ENCODE measurements at regions not wholly inside any gene's neighbourhood (a gene's known extent, or its start where the extent isn't known, plus 50 kb on each side); places are given as distances from the start of the nearest gene placed in this dataset.
"Not testable (repeated sequence)": the region's sequence is repeated elsewhere in the genome, so short reads cannot be mapped to it uniquely, and the experiment has no call there.

DNA sequence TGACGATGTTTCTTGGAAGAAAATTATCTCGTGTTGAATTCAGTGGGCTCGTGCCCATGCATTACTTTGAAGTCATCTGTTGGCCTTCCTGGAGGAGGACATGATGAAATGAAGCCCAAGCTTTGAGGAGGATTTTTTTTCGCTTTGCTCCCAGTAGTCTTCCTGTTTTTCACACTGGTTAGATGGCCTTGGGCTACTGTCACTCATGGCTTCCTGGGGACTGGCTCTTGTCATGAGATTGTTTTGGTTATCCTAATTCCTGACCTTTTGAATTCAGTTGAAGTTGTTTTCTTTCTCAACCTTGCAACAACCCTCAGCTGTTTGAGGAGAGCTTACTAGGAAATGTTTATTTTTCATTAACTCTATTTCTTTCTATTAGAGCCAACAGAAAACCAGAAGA, 430.7 kb downstream of the HS3ST3B1 start:
- Histone ChIP-seq H3K36me3 (ENCODE audit: control insufficient read depth, insufficient read depth, low read length) (no peaks in the 10 kb centered on the region), H3K4me1 (ENCODE audit: control insufficient read depth, insufficient read depth, low read length) (no peaks in the 10 kb centered on the region), H3K4me3 (ENCODE audit: low read length) (no peak overlapping the region), H3K27ac (ENCODE audit: low read length) (no peak overlapping the region), H3K27me3 (ENCODE audit: control insufficient read depth, insufficient read depth, low read length) (no peaks in the 10 kb centered on the region), H3K9me3 (ENCODE audit: control insufficient read depth, insufficient read depth, low read length) (no peaks in the 10 kb centered on the region)
- WGBS (ENCODE audit: insufficient coverage, insufficient read length) = no CpG with 5 or more reads among the region's 4 CpGs
- DNase-seq (ENCODE audit: low read depth, low spot score) = no peak

DNA sequence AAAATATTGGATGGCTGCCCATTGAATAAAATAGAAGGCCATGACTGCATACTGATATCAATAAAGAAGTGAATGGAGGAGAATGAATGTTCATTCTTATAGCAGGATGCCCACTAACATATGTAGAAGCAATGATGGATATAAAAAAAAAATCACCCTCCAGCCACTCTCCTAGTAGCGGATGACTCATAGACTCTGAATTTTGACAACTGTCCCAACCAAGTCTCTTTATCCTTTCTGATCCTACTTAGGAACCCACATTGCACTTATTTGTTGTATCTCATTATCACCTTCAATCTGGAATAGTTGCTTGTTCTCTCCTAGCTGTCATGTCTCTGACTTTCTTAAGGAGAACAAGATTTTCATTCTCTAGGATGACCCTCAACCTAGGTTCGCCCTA, 429.9 kb downstream of the HS3ST3B1 start:
- no peak for DNase-seq (ENCODE audit: low read depth, low spot score)
- H3K4me3 ChIP-seq (ENCODE audit: low read length) = no peak overlapping the region
- H3K36me3 ChIP-seq (ENCODE audit: control insufficient read depth, insufficient read depth, low read length) = no peaks in the 10 kb centered on the region
- no peaks in the 10 kb centered on the region for H3K9me3 ChIP-seq (ENCODE audit: control insufficient read depth, insufficient read depth, low read length)
- no peak overlapping the region for H3K27ac ChIP-seq (ENCODE audit: low read length)
- no CpG with 5 or more reads among the region's 2 CpGs for WGBS (ENCODE audit: insufficient coverage, insufficient read length)
- H3K4me1 ChIP-seq (ENCODE audit: control insufficient read depth, insufficient read depth, low read length) = no peaks in the 10 kb centered on the region
- no peaks in the 10 kb centered on the region for H3K27me3 ChIP-seq (ENCODE audit: control insufficient read depth, insufficient read depth, low read length)

DNA sequence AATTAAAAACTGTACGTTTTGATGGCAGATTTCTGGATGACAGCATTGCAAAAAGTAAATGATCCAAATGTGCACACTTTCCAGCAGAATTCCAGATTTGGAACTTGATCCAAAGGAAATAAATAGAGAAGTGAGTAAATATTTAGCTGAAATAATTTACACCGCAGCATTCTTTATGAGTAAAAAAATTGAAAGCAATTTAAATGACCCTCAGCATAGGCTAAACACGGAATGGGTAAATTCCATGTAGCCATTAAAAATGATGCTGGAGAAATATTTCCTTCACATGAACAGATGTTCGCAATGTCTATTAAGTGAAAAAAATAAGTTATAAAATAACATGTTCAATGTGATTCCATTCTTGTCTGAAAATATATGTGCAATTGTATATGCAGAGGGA, 424.8 kb downstream of the HS3ST3B1 start:
- H3K4me1 ChIP-seq (ENCODE audit: control insufficient read depth, insufficient read depth, low read length) = no peaks in the 10 kb centered on the region
- H3K36me3 ChIP-seq (ENCODE audit: control insufficient read depth, insufficient read depth, low read length) = no peaks in the 10 kb centered on the region
- WGBS (ENCODE audit: insufficient coverage, insufficient read length) = no CpG with 5 or more reads among the region's 4 CpGs

DNA sequence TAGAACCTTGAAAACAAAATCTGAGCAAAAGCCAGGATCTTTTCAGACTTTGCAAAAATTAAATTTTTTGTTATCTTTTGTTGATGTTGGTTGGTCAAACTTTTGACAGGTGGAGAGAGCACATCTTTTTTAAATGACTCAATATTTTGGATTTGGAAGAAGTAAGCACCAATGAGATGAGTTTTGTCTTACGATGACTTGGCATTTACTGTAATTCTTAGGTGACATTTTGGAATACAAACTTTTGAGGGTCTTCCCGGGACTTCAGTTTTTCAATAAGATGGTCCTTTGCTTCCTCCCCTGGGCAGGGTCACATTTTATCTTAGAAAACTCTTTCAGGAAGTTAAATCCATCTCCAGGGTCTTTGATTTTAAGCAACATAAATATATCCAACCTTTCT, 423.9 kb downstream of the HS3ST3B1 start:
- Histone ChIP-seq H3K4me1 (ENCODE audit: control insufficient read depth, insufficient read depth, low read length) (no peaks in the 10 kb centered on the region), H3K36me3 (ENCODE audit: control insufficient read depth, insufficient read depth, low read length) (no peaks in the 10 kb centered on the region), H3K4me3 (ENCODE audit: low read length) (no peak overlapping the region), H3K27me3 (ENCODE audit: control insufficient read depth, insufficient read depth, low read length) (no peaks in the 10 kb centered on the region), H3K9me3 (ENCODE audit: control insufficient read depth, insufficient read depth, low read length) (no peaks in the 10 kb centered on the region), H3K27ac (ENCODE audit: low read length) (no peak overlapping the region)
- no peak for DNase-seq (ENCODE audit: low read depth, low spot score)
- WGBS (ENCODE audit: insufficient coverage, insufficient read length) = no CpG with 5 or more reads among the region's 2 CpGs

More for the DNA sequence above, 424.8 kb downstream of the HS3ST3B1 start:
- Histone ChIP-seq H3K9me3 (ENCODE audit: control insufficient read depth, insufficient read depth, low read length) (no peaks in the 10 kb centered on the region), H3K4me3 (ENCODE audit: low read length) (no peak overlapping the region), H3K27ac (ENCODE audit: low read length) (no peak overlapping the region), H3K27me3 (ENCODE audit: control insufficient read depth, insufficient read depth, low read length) (no peaks in the 10 kb centered on the region)
- no peak for DNase-seq (ENCODE audit: low read depth, low spot score)

DNA sequence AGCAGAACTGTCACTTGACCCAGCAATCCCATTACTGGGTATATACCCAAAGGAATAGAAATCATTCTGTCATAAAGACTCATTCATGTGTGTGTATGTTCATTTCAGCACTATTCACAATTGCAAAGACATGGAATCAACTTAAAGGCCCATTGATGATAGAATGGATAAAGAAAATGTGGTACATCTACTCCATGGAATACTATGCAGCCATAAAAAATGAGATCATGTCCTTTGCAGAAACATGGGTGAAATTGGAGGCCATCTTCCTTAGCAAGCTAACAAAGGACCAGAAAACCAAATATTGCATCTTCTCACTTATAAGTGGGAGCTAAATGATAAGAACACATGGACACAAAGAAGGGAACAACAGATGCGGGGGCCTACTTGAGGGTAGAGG, 422.5 kb downstream of the HS3ST3B1 start:
- WGBS (ENCODE audit: insufficient coverage, insufficient read length) = no CpG with 5 or more reads among the region's 1 CpG

DNA sequence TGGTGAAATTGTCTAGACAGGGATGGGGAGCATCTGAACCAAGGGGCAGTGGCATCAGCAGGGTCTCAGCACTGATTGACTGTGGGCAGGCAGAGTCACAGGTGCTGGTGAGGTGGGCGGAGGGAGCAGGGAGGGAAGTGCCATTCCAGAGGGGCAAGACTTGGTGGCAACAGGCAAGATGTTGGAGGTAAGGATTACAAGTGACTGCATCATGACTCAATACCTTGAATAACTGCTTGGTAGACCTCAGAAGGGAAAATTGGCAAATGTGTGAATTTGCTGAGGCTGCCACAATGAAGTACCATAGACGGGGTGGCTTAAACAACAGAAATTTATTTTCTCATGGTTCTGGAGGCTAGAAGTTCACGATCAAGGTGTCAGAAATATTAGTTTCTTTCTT, 419.1 kb downstream of the HS3ST3B1 start:
- DNase-seq (ENCODE audit: low read depth, low spot score) = no peak
- WGBS (ENCODE audit: insufficient coverage, insufficient read length) = no CpG with 5 or more reads among the region's 3 CpGs
- Histone ChIP-seq H3K27me3 (ENCODE audit: control insufficient read depth, insufficient read depth, low read length) (no peaks in the 10 kb centered on the region), H3K4me1 (ENCODE audit: control insufficient read depth, insufficient read depth, low read length) (no peaks in the 10 kb centered on the region), H3K9me3 (ENCODE audit: control insufficient read depth, insufficient read depth, low read length) (no peaks in the 10 kb centered on the region), H3K36me3 (ENCODE audit: control insufficient read depth, insufficient read depth, low read length) (no peaks in the 10 kb centered on the region), H3K27ac (ENCODE audit: low read length) (no peak overlapping the region), H3K4me3 (ENCODE audit: low read length) (no peak overlapping the region)

More for the DNA sequence above, 422.5 kb downstream of the HS3ST3B1 start:
- not testable (repeated sequence) for H3K27ac ChIP-seq (ENCODE audit: low read length); H3K4me1 ChIP-seq (ENCODE audit: control insufficient read depth, insufficient read depth, low read length); H3K4me3 ChIP-seq (ENCODE audit: low read length); H3K9me3 ChIP-seq (ENCODE audit: control insufficient read depth, insufficient read depth, low read length); H3K27me3 ChIP-seq (ENCODE audit: control insufficient read depth, insufficient read depth, low read length); H3K36me3 ChIP-seq (ENCODE audit: control insufficient read depth, insufficient read depth, low read length); DNase-seq (ENCODE audit: low read depth, low spot score)

DNA sequence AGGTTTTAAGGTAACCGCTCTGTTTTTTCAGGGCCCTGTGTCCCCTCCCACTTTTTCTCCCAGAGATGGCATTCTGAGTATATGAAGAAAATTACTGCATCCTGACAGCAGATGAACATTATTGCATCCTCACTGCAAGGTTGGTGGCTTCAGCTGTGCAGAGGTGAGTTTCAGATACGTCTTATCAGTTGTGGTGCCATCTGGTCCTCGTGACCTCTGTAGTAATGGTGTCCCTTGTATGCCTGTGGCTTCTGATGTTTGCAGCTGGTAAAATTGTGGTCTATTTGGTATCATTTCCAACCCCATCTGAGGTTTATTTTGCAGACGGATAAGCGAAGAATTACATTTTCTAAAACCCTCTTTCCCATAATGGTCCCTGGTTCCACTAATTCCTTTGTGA, 417.0 kb downstream of the HS3ST3B1 start:
- no peak for DNase-seq (ENCODE audit: low read depth, low spot score)
- no peaks in the 10 kb centered on the region for H3K27me3 ChIP-seq (ENCODE audit: control insufficient read depth, insufficient read depth, low read length)
- no CpG with 5 or more reads among the region's 5 CpGs for WGBS (ENCODE audit: insufficient coverage, insufficient read length)
- no peak overlapping the region for H3K4me3 ChIP-seq (ENCODE audit: low read length)
- no peaks in the 10 kb centered on the region for H3K9me3 ChIP-seq (ENCODE audit: control insufficient read depth, insufficient read depth, low read length)
- H3K36me3 ChIP-seq (ENCODE audit: control insufficient read depth, insufficient read depth, low read length) = no peaks in the 10 kb centered on the region
- no peaks in the 10 kb centered on the region for H3K4me1 ChIP-seq (ENCODE audit: control insufficient read depth, insufficient read depth, low read length)
- H3K27ac ChIP-seq (ENCODE audit: low read length) = no peak overlapping the region

DNA sequence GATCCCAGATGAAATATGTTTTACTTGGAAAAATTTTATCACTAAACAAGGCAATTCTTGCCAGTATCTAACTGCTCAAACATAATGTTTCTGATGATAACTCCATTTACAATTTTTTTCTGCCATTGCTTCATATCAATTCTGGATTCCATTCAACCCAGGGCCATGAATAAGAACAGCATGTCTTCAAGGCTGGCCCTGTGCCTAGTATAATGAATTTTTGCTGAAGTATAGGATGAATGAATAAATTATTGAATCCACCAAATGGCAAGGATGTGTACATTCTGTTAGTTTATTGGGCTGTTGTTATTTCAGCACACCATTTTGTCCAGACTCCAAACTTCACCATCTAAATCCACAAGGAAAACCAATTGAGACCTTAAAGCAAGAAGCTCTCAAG, 414.7 kb downstream of the HS3ST3B1 start:
- no peak for DNase-seq (ENCODE audit: low read depth, low spot score)
- Histone ChIP-seq H3K4me1 (ENCODE audit: control insufficient read depth, insufficient read depth, low read length) (no peaks in the 10 kb centered on the region), H3K27ac (ENCODE audit: low read length) (no peak overlapping the region), H3K36me3 (ENCODE audit: control insufficient read depth, insufficient read depth, low read length) (no peaks in the 10 kb centered on the region), H3K4me3 (ENCODE audit: low read length) (no peak overlapping the region), H3K9me3 (ENCODE audit: control insufficient read depth, insufficient read depth, low read length) (no peaks in the 10 kb centered on the region), H3K27me3 (ENCODE audit: control insufficient read depth, insufficient read depth, low read length) (no peaks in the 10 kb centered on the region)

DNA sequence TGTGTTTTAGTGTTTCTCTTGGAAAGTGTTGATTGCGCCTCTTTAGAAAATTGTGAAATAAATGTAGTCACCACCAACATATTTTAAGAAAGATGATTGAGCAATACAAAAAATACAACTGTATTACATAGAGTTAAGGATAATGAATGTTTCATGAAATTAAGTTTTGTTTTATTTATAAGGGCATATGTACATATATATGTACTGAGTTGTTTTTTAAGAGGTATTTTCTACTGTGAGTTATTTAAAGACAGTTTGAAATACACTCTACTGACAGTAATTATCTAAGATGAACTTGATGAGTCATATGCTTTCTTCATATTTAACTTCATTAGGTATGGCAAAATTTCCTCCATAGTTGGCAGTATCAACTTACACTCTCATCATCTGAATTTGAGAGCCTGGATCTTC, 411.7 kb downstream of the HS3ST3B1 start:
- Histone ChIP-seq H3K9me3 (ENCODE audit: control insufficient read depth, insufficient read depth, low read length) (no peaks in the 10 kb centered on the region), H3K4me1 (ENCODE audit: control insufficient read depth, insufficient read depth, low read length) (no peaks in the 10 kb centered on the region), H3K27ac (ENCODE audit: low read length) (no peak overlapping the region), H3K27me3 (ENCODE audit: control insufficient read depth, insufficient read depth, low read length) (no peaks in the 10 kb centered on the region), H3K36me3 (ENCODE audit: control insufficient read depth, insufficient read depth, low read length) (no peaks in the 10 kb centered on the region), H3K4me3 (ENCODE audit: low read length) (no peak overlapping the region)
- no CpG with 5 or more reads among the region's 1 CpG for WGBS (ENCODE audit: insufficient coverage, insufficient read length)
- DNase-seq (ENCODE audit: low read depth, low spot score) = no peak

DNA sequence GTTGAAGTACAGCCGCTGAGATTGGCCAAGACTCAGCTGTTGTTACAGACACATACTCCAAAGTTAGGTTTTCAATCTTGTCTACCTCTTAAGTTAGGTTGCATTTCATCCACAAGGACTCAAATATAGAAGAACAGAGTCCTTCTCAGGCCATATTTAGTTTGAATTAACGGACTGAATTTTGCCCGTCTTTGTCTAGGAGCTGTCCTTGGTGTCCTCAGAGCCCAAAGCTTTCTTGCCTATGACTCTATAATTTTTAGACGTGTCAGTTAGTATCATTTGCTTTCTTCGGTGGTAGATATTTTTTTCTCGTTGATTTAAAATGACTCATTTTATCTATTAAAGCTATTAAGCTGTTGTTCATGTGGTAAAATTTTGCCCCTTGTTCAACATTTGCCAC, 403.2 kb downstream of the HS3ST3B1 start:
- no peak overlapping the region for H3K27ac ChIP-seq (ENCODE audit: low read length)
- no peaks in the 10 kb centered on the region for H3K27me3 ChIP-seq (ENCODE audit: control insufficient read depth, insufficient read depth, low read length)
- DNase-seq (ENCODE audit: low read depth, low spot score) = no peak
- H3K4me1 ChIP-seq (ENCODE audit: control insufficient read depth, insufficient read depth, low read length) = no peaks in the 10 kb centered on the region
- no peaks in the 10 kb centered on the region for H3K36me3 ChIP-seq (ENCODE audit: control insufficient read depth, insufficient read depth, low read length)
- H3K4me3 ChIP-seq (ENCODE audit: low read length) = no peak overlapping the region
- H3K9me3 ChIP-seq (ENCODE audit: control insufficient read depth, insufficient read depth, low read length) = no peaks in the 10 kb centered on the region
- WGBS (ENCODE audit: insufficient coverage, insufficient read length) = no CpG with 5 or more reads among the region's 6 CpGs

DNA sequence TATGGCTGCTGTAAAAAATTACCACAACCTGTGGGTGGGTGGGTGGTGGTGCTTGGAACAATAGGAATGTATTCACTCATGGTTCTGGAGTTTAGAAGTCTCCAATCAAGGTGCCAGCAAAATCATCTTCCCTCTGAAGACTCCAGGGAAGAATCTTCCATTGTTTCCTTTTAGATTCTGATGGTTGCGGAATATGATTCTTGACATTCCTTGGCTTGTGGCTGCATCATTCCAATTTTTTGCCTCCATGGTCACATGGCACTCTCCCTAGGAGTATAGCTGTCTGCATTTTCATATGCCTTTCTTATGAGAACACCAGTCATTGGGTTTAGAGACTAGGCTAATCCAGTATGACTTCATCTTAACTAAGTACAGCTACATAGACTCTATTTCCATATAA, 401.0 kb downstream of the HS3ST3B1 start:
- no CpG with 5 or more reads among the region's 1 CpG for WGBS (ENCODE audit: insufficient coverage, insufficient read length)
- Histone ChIP-seq H3K4me3 (ENCODE audit: low read length) (no peak overlapping the region), H3K36me3 (ENCODE audit: control insufficient read depth, insufficient read depth, low read length) (no peaks in the 10 kb centered on the region), H3K4me1 (ENCODE audit: control insufficient read depth, insufficient read depth, low read length) (no peaks in the 10 kb centered on the region), H3K9me3 (ENCODE audit: control insufficient read depth, insufficient read depth, low read length) (no peaks in the 10 kb centered on the region), H3K27ac (ENCODE audit: low read length) (no peak overlapping the region), H3K27me3 (ENCODE audit: control insufficient read depth, insufficient read depth, low read length) (no peaks in the 10 kb centered on the region)
- DNase-seq (ENCODE audit: low read depth, low spot score) = no peak

Data from iPS DF 6.9 (cell line).